HepG2 (cell line): ENCODE measurements at regions not wholly inside any gene's neighbourhood (a gene's known extent, or its start where the extent isn't known, plus 50 kb on each side); places are given as distances from the start of the nearest gene placed in this dataset.

Experiments used
- ATF1 ChIP-seq: IDR thresholded peaks from 2 replicates; pipeline ENCODE4 v1.6.1; 2016; ENCODE audit warnings: mild to moderate bottlenecking, control low read depth
- KLF9 ChIP-seq: IDR thresholded peaks from 2 replicates; pipeline ENCODE4 v1.6.1; 2016; ENCODE audit warnings: low read depth
- NBN ChIP-seq: fragments of 450-650 bp; conservative IDR thresholded peaks from 2 replicates; pipeline ENCODE4 v1.6.1; 2017
- PCBP1 ChIP-seq: fragments of 200-400 bp; formaldehyde crosslinking; IDR thresholded peaks from 2 replicates; pipeline ENCODE4 v1.6.1; 2017; ENCODE audit warnings: mild to moderate bottlenecking, low read depth, low read length, borderline replicate concordance
- POGZ ChIP-seq: sonication (generic); formaldehyde crosslinking; IDR thresholded peaks from 2 replicates; pipeline ENCODE4 v1.4.0; 2020; ENCODE audit warnings: mild to moderate bottlenecking, missing genetic modification reagents
- TRIM24 ChIP-seq: sonication (generic); formaldehyde crosslinking; IDR thresholded peaks from 2 replicates; pipeline ENCODE4 v1.8.0; 2022; ENCODE audit warnings: mild to moderate bottlenecking, missing genetic modification reagents
- U2AF1 ChIP-seq: fragments of 200-400 bp; formaldehyde crosslinking; optimal IDR thresholded peaks from 2 replicates; pipeline ENCODE3; 2017; ENCODE audit warnings: mild to moderate bottlenecking, low read depth, low read length
- ZFYVE20 ChIP-seq: sonication (generic); formaldehyde crosslinking; IDR thresholded peaks from 2 replicates; pipeline ENCODE4 v1.8.0; 2023; ENCODE audit warnings: low read depth, mild to moderate bottlenecking, moderate library complexity, missing genetic modification reagents, borderline replicate concordance
- ZNF317 ChIP-seq: sonication (generic); formaldehyde crosslinking; IDR thresholded peaks from 2 replicates; pipeline ENCODE4 v1.5.0; 2020; ENCODE audit warnings: mild to moderate bottlenecking, missing genetic modification reagents
- ZNF460 ChIP-seq: sonication (generic); formaldehyde crosslinking; IDR thresholded peaks from 2 replicates; pipeline ENCODE4 v1.5.1; 2020; ENCODE audit warnings: missing genetic modification reagents, mild to moderate bottlenecking, borderline replicate concordance
- ZNF790 ChIP-seq: sonication (generic); formaldehyde crosslinking; IDR thresholded peaks from 2 replicates; pipeline ENCODE4 v1.8.0; 2022; ENCODE audit warnings: missing genetic modification reagents, mild to moderate bottlenecking, borderline replicate concordance
- TF ChIP-seq, protein P1 (sequence below), 2 experiments: sonication (generic) in 1 of 2; formaldehyde crosslinking in 1 of 2; IDR thresholded peaks; 2 replicates each; pipeline versions ENCODE4 v1.4.0 to v1.6.1; 2016 to 2020; ENCODE audit warnings: borderline replicate concordance in 1 of 2, low read depth in 1 of 2, mild to moderate bottlenecking in 1 of 2, missing genetic modification reagents in 1 of 2
- TF ChIP-seq, protein P2 (sequence below): sonication (generic); formaldehyde crosslinking; IDR thresholded peaks from 2 replicates; pipeline ENCODE4 v1.4.0; 2020; ENCODE audit warnings: mild to moderate bottlenecking, missing genetic modification reagents
- TF ChIP-seq, protein P3 (sequence below): sonication (generic); formaldehyde crosslinking; IDR thresholded peaks from 2 replicates; pipeline ENCODE4 v1.5.1; 2020; ENCODE audit warnings: mild to moderate bottlenecking, missing genetic modification reagents, moderate library complexity
- TF ChIP-seq, protein P4 (sequence below): sonication (generic); formaldehyde crosslinking; conservative IDR thresholded peaks from 2 replicates; pipeline ENCODE4 v1.8.1; 2023; ENCODE audit warnings: missing genetic modification reagents
- TF ChIP-seq, protein P5 (sequence below): sonication (generic); formaldehyde crosslinking; IDR thresholded peaks from 2 replicates; pipeline ENCODE4 v1.8.0; 2022; ENCODE audit warnings: mild to moderate bottlenecking, missing genetic modification reagents
- TF ChIP-seq, protein P6 (sequence below): sonication (generic); formaldehyde crosslinking; IDR thresholded peaks from 2 replicates; pipeline ENCODE4 v1.8.0; 2023; ENCODE audit warnings: mild to moderate bottlenecking, missing genetic modification reagents

DNA sequence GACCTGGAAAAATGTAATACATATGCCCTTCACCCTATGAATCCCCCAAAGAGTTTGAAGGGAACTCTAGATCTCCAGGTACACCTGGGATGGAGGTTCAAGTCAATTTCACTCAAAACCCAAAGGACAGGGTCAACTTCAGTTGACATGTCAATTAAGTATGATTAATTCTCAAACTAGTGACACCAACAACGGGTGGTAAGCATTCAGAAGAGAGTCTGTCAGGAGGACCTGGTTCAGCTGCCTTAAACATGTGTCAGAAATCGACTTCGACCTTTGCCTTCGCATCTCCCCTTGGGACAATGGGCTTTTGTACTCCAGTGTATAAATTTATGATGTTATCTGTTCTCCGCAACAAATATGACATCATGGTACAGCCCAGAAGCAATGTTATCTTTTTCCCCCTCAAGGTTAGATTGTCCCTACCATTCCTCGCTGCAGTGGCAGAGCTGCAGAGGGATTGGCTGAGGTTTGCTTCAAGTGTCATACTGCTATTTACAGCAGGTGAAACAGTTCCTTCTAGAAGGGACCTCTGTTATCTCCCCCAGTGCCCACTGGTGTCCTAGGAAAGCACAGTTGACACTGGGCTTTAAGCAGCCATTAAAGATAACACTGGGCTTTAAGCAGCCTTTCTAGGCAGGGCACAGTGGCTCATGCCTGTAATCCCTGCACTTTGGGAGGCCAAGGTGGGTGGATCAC, 94.7 kb upstream of the SNX9 start (continued):
- TF ChIP-seq, protein P1, sequence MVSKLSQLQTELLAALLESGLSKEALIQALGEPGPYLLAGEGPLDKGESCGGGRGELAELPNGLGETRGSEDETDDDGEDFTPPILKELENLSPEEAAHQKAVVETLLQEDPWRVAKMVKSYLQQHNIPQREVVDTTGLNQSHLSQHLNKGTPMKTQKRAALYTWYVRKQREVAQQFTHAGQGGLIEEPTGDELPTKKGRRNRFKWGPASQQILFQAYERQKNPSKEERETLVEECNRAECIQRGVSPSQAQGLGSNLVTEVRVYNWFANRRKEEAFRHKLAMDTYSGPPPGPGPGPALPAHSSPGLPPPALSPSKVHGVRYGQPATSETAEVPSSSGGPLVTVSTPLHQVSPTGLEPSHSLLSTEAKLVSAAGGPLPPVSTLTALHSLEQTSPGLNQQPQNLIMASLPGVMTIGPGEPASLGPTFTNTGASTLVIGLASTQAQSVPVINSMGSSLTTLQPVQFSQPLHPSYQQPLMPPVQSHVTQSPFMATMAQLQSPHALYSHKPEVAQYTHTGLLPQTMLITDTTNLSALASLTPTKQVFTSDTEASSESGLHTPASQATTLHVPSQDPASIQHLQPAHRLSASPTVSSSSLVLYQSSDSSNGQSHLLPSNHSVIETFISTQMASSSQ (IDR thresholded peaks at IDR 0.05; ENCODE audit: low read depth), result peak; percentile 68
- TF ChIP-seq, protein P1 (CRISPR knock-in tag; IDR thresholded peaks at IDR 0.05; ENCODE audit: borderline replicate concordance), result peak; percentile 65; the same call in 1 of the 2 replicates
- TF ChIP-seq ATF1 (CRISPR knock-in tag) (peak; percentile 78), ZNF460 (CRISPR knock-in tag) (peak; percentile 22; the same call in 1 of the 2 replicates), KLF9 (CRISPR knock-in tag) (0 out of 2 replicates have a peak, but pooled peaks have one; percentile 50), TRIM24 (CRISPR knock-in tag) (0 out of 2 replicates have a peak, but pooled peaks have one; percentile 19), U2AF1 (no peak), PCBP1 (no peak), ZFYVE20 (CRISPR knock-in tag) (no peak), NBN (no peak), POGZ (CRISPR knock-in tag) (peak; percentile 89), ZNF790 (peak; percentile 41; the same call in 1 of the 2 replicates), ZNF317 (CRISPR knock-in tag) (peak; percentile 82; the same call in 1 of the 2 replicates)
- TF ChIP-seq, protein P2, sequence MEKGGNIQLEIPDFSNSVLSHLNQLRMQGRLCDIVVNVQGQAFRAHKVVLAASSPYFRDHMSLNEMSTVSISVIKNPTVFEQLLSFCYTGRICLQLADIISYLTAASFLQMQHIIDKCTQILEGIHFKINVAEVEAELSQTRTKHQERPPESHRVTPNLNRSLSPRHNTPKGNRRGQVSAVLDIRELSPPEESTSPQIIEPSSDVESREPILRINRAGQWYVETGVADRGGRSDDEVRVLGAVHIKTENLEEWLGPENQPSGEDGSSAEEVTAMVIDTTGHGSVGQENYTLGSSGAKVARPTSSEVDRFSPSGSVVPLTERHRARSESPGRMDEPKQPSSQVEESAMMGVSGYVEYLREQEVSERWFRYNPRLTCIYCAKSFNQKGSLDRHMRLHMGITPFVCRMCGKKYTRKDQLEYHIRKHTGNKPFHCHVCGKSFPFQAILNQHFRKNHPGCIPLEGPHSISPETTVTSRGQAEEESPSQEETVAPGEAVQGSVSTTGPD, result no peak
- TF ChIP-seq, protein P3, sequence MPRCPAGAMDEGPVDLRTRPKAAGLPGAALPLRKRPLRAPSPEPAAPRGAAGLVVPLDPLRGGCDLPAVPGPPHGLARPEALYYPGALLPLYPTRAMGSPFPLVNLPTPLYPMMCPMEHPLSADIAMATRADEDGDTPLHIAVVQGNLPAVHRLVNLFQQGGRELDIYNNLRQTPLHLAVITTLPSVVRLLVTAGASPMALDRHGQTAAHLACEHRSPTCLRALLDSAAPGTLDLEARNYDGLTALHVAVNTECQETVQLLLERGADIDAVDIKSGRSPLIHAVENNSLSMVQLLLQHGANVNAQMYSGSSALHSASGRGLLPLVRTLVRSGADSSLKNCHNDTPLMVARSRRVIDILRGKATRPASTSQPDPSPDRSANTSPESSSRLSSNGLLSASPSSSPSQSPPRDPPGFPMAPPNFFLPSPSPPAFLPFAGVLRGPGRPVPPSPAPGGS (CRISPR knock-in tag), result no peak
- TF ChIP-seq, protein P4, sequence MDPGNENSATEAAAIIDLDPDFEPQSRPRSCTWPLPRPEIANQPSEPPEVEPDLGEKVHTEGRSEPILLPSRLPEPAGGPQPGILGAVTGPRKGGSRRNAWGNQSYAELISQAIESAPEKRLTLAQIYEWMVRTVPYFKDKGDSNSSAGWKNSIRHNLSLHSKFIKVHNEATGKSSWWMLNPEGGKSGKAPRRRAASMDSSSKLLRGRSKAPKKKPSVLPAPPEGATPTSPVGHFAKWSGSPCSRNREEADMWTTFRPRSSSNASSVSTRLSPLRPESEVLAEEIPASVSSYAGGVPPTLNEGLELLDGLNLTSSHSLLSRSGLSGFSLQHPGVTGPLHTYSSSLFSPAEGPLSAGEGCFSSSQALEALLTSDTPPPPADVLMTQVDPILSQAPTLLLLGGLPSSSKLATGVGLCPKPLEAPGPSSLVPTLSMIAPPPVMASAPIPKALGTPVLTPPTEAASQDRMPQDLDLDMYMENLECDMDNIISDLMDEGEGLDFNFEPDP (CRISPR knock-in tag), result 0 out of 2 replicates have a peak, but pooled peaks have one; percentile 83
- TF ChIP-seq, protein P5, sequence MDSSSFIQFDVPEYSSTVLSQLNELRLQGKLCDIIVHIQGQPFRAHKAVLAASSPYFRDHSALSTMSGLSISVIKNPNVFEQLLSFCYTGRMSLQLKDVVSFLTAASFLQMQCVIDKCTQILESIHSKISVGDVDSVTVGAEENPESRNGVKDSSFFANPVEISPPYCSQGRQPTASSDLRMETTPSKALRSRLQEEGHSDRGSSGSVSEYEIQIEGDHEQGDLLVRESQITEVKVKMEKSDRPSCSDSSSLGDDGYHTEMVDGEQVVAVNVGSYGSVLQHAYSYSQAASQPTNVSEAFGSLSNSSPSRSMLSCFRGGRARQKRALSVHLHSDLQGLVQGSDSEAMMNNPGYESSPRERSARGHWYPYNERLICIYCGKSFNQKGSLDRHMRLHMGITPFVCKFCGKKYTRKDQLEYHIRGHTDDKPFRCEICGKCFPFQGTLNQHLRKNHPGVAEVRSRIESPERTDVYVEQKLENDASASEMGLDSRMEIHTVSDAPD (CRISPR knock-in tag), result peak; percentile 71; the same call in 1 of the 2 replicates
- TF ChIP-seq, protein P6, sequence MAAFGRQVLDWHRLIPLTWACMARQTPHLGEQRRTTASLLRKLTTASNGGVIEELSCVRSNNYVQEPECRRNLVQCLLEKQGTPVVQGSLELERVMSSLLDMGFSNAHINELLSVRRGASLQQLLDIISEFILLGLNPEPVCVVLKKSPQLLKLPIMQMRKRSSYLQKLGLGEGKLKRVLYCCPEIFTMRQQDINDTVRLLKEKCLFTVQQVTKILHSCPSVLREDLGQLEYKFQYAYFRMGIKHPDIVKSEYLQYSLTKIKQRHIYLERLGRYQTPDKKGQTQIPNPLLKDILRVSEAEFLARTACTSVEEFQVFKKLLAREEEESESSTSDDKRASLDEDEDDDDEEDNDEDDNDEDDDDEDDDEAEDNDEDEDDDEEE (CRISPR knock-in tag), result 0 out of 2 replicates have a peak, but pooled peaks have one; percentile 47
